ENCODE measurements at regions not wholly inside any gene's neighbourhood (a gene's known extent, or its start where the extent isn't known, plus 50 kb on each side); places are given as distances from the start of the nearest gene placed in this dataset.

- Histone ChIP-seq H3K9me3 (ENCODE audit: control insufficient read depth in 1 of 2, low read length in 2 of 2) (no peaks in the 10 kb centered on the region), H3K36me3 (ENCODE audit: control insufficient read depth in 1 of 2, insufficient read depth in 2 of 2, low read length in 2 of 2) (no peaks in the 10 kb centered on the region), H3K4me1 (ENCODE audit: control insufficient read depth in 1 of 2, insufficient read depth in 2 of 2, low read length in 2 of 2) (peaks cover 22 to 29% of the 10 kb centered on the region in 2 donors), H3K4me3 (ENCODE audit: low read depth in 1 of 2, low read length in 2 of 2) (no peak overlapping the region), H3K9ac (ENCODE audit: low read depth in 1 of 2, low read length in 2 of 2) (no peak overlapping the region), H3K27ac (ENCODE audit: low read depth, low read length) (no peak overlapping the region), H3K27me3 (ENCODE audit: control insufficient read depth in 1 of 2, insufficient read depth in 2 of 2, low read length in 2 of 2) (no peaks in the 10 kb centered on the region)
Observed at GRCh38 chr12:13390918-13391317, 194.4 kb downstream of the EMP1 start.

DNA sequence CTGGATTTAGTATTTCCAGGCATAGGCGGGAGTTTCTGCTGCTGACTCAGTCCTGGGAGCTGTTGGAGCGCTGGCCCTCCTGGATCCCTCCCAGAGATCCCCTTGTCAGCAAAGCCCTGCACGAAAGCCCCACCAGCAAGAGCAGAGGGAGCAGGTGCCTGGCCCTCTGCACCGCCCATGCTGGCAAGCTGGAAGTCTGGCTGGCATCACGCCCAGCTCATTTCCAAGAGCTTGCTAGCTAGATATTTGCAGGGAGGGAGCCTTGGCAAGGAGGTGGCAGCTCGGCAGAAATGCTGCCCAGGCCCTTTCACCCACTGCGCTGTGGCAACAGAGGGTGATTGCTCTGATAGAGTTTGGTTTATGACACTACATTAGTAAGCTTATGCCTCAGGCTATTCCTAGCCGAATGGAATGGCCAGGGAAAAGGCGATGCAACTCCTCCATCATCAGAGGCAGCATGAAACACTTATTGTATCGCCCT lies 193.9 kb downstream of the EMP1 start:
- no peaks in the 10 kb centered on the region for H3K9me3 ChIP-seq (ENCODE audit: control insufficient read depth in 1 of 2, low read length in 2 of 2)
- no peak overlapping the region for H3K9ac ChIP-seq (ENCODE audit: low read depth in 1 of 2, low read length in 2 of 2)
- H3K27me3 ChIP-seq (ENCODE audit: control insufficient read depth in 1 of 2, insufficient read depth in 2 of 2, low read length in 2 of 2) = no peaks in the 10 kb centered on the region
- no peak overlapping the region for H3K4me3 ChIP-seq (ENCODE audit: low read depth in 1 of 2, low read length in 2 of 2)
- H3K4me1 ChIP-seq (ENCODE audit: control insufficient read depth in 1 of 2, insufficient read depth in 2 of 2, low read length in 2 of 2) = peaks cover 25 to 33% of the 10 kb centered on the region in 2 donors
- H3K36me3 ChIP-seq (ENCODE audit: control insufficient read depth in 1 of 2, insufficient read depth in 2 of 2, low read length in 2 of 2) = no peaks in the 10 kb centered on the region
- H3K27ac ChIP-seq (ENCODE audit: low read depth, low read length) = no peak overlapping the region

GRCh38 chr12:13387101-13387500 lies 190.6 kb downstream of the EMP1 start:
- peaks cover 32 to 44% of the 10 kb centered on the region in 2 donors for H3K4me1 ChIP-seq (ENCODE audit: control insufficient read depth in 1 of 2, insufficient read depth in 2 of 2, low read length in 2 of 2)
- no peak overlapping the region for H3K9ac ChIP-seq (ENCODE audit: low read depth in 1 of 2, low read length in 2 of 2)
- H3K4me3 ChIP-seq (ENCODE audit: low read depth in 1 of 2, low read length in 2 of 2) = no peak overlapping the region
- H3K36me3 ChIP-seq (ENCODE audit: control insufficient read depth in 1 of 2, insufficient read depth in 2 of 2, low read length in 2 of 2) = no peaks in the 10 kb centered on the region
- H3K27ac ChIP-seq (ENCODE audit: low read depth, low read length) = no peak overlapping the region
- H3K9me3 ChIP-seq (ENCODE audit: control insufficient read depth in 1 of 2, low read length in 2 of 2) = no peaks in the 10 kb centered on the region
- no peaks in the 10 kb centered on the region for H3K27me3 ChIP-seq (ENCODE audit: control insufficient read depth in 1 of 2, insufficient read depth in 2 of 2, low read length in 2 of 2)

DNA sequence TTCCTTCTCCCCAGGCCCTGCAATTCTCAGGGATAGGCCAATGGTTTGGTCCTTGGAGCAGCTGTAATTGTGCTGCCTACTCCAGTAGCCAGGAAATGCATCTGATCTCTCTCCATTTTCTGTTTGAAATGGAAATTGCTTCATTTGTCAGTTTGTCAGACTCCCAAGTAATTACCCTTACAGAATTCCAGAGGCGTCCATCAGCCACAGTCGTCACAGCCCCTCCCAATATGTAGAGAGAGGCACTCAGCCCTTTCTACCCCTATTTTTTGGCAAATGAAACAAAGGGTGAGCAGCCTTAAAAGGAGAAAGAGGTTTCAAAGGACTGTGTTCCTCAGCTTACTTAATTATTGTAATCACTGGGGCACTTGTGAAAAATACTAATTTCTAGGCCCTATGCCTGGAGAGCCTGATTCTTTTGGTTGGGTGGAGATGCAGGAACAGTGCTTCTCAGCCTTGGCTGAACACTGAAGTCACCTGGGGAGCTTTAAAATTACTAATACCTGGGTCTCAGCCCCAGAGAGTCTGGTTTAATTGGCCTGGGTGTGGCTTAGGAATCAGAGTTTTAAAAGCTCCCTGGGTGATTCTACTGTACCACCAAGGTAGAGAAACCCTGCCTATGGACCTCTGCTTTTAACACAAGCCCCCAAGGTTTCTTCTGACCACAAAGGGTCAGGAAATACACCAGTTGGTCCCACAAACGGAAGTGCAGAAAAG lies 190.0 kb downstream of the EMP1 start:
- H3K9me3 ChIP-seq (ENCODE audit: control insufficient read depth in 1 of 2, low read length in 2 of 2) = no peaks in the 10 kb centered on the region
- H3K4me3 ChIP-seq (ENCODE audit: low read depth in 1 of 2, low read length in 2 of 2) = no peak overlapping the region
- peaks cover 32 to 46% of the 10 kb centered on the region in 2 donors for H3K4me1 ChIP-seq (ENCODE audit: control insufficient read depth in 1 of 2, insufficient read depth in 2 of 2, low read length in 2 of 2)
- H3K36me3 ChIP-seq (ENCODE audit: control insufficient read depth in 1 of 2, insufficient read depth in 2 of 2, low read length in 2 of 2) = no peaks in the 10 kb centered on the region
- no peaks in the 10 kb centered on the region for H3K27me3 ChIP-seq (ENCODE audit: control insufficient read depth in 1 of 2, insufficient read depth in 2 of 2, low read length in 2 of 2)
- H3K9ac ChIP-seq (ENCODE audit: low read depth in 1 of 2, low read length in 2 of 2) = no peak overlapping the region
- no peak overlapping the region for H3K27ac ChIP-seq (ENCODE audit: low read depth, low read length)

- Histone ChIP-seq H3K27ac (ENCODE audit: low read depth, low read length) (no peak overlapping the region), H3K27me3 (ENCODE audit: control insufficient read depth in 1 of 2, insufficient read depth in 2 of 2, low read length in 2 of 2) (no peaks in the 10 kb centered on the region), H3K36me3 (ENCODE audit: control insufficient read depth in 1 of 2, insufficient read depth in 2 of 2, low read length in 2 of 2) (no peaks in the 10 kb centered on the region), H3K4me3 (ENCODE audit: low read depth in 1 of 2, low read length in 2 of 2) (no peak overlapping the region), H3K9me3 (ENCODE audit: control insufficient read depth in 1 of 2, low read length in 2 of 2) (no peaks in the 10 kb centered on the region), H3K4me1 (ENCODE audit: control insufficient read depth in 1 of 2, insufficient read depth in 2 of 2, low read length in 2 of 2) (peaks cover 26 to 33% of the 10 kb centered on the region in 2 donors), H3K9ac (ENCODE audit: low read depth in 1 of 2, low read length in 2 of 2) (no peak overlapping the region)
Observed at GRCh38 chr12:13383379-13383778, 186.9 kb downstream of the EMP1 start.

DNA sequence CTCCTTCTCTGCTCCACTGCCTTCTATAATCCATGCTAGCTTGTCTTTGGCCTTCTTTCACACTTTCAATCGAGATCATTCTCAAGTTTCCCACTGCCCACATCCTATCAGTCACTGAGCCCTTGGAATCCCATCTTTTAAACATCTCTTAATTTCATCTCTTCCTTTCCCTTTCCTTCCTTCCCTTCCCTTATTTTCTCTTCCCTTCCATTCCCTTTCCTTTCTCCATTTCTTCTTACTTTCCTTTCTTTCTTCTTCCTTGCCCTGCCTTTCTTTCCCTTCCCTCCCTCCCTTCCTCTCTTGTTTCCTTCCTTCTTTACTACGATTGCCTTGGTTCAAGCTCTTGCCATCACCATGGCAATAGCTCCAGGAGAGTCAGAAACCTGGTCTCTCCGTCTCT lies 183.8 kb downstream of the EMP1 start:
- peaks cover 2 to 7% of the 10 kb centered on the region in 2 donors for H3K9me3 ChIP-seq (ENCODE audit: control insufficient read depth in 1 of 2, low read length in 2 of 2)
- no peaks in the 10 kb centered on the region for H3K36me3 ChIP-seq (ENCODE audit: control insufficient read depth in 1 of 2, insufficient read depth in 2 of 2, low read length in 2 of 2)
- H3K4me3 ChIP-seq (ENCODE audit: low read depth in 1 of 2, low read length in 2 of 2) = no peak overlapping the region
- H3K9ac ChIP-seq (ENCODE audit: low read depth in 1 of 2, low read length in 2 of 2) = no peak overlapping the region
- no peak overlapping the region for H3K27ac ChIP-seq (ENCODE audit: low read depth, low read length)
- no peaks in the 10 kb centered on the region for H3K27me3 ChIP-seq (ENCODE audit: control insufficient read depth in 1 of 2, insufficient read depth in 2 of 2, low read length in 2 of 2)
- peaks cover 7 to 13% of the 10 kb centered on the region in 2 donors for H3K4me1 ChIP-seq (ENCODE audit: control insufficient read depth in 1 of 2, insufficient read depth in 2 of 2, low read length in 2 of 2)

DNA sequence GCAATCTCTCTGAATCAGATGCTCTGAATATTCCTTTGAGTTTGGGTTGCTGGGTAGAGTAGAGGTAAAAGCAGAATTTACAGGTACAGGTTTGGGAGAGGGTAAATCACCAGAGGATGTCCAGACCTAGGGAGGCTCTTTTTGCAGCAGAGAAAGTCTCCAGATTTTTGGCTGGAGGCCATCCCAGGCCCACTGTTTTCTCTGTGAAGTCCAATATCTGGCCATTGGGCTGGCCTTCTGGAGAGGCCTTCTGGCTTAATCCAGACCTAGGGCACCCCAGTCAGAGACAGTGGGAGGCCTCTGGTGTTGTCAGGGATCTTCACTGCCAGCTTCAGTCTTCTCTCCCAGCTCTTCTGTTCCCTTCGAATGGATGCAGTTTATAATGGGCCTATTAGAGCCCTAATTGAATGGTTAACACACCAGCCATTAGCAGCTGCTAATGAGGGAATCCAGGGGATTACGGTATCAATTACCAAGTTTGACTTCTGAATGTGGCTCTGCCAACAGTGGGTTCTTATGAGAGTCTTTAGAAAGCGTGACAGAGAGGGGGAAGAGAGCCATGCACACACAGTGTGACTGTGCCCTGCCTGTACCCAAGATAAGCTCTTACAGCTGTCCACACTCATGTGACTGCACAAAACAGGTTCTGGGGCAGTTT lies 183.1 kb downstream of the EMP1 start:
- Histone ChIP-seq H3K27me3 (ENCODE audit: control insufficient read depth in 1 of 2, insufficient read depth in 2 of 2, low read length in 2 of 2) (no peaks in the 10 kb centered on the region), H3K9me3 (ENCODE audit: control insufficient read depth in 1 of 2, low read length in 2 of 2) (peaks cover 2 to 7% of the 10 kb centered on the region in 2 donors), H3K9ac (ENCODE audit: low read depth in 1 of 2, low read length in 2 of 2) (no peak overlapping the region), H3K27ac (ENCODE audit: low read depth, low read length) (no peak overlapping the region), H3K36me3 (ENCODE audit: control insufficient read depth in 1 of 2, insufficient read depth in 2 of 2, low read length in 2 of 2) (no peaks in the 10 kb centered on the region), H3K4me1 (ENCODE audit: control insufficient read depth in 1 of 2, insufficient read depth in 2 of 2, low read length in 2 of 2) (peaks cover 7 to 13% of the 10 kb centered on the region in 2 donors), H3K4me3 (ENCODE audit: low read depth in 1 of 2, low read length in 2 of 2) (no peak overlapping the region)

DNA sequence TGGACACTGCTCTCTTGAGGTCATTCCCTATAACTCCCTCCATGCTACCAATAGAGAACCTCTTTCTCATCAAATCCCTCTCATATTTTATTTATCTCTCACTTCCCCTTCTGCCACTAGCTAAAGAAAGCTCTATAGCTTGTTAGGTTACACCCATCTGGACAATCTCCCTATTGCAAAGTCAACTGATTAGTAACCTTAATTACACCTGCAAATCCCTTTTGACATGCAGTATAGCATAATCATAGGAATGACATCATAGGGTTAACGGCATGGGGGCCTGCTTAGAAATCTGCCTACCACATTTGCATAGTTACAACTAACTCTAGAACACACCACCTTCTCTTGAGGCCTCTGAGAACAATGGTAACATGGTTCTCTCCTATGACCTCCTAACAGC lies 181.2 kb downstream of the EMP1 start:
- H3K27me3 ChIP-seq (ENCODE audit: control insufficient read depth in 1 of 2, insufficient read depth in 2 of 2, low read length in 2 of 2) = no peaks in the 10 kb centered on the region
- peaks cover 4 to 8% of the 10 kb centered on the region in 2 donors for H3K4me1 ChIP-seq (ENCODE audit: control insufficient read depth in 1 of 2, insufficient read depth in 2 of 2, low read length in 2 of 2)
- peaks cover 2 to 7% of the 10 kb centered on the region in 2 donors for H3K9me3 ChIP-seq (ENCODE audit: control insufficient read depth in 1 of 2, low read length in 2 of 2)
- H3K9ac ChIP-seq (ENCODE audit: low read depth in 1 of 2, low read length in 2 of 2) = no peak overlapping the region
- H3K36me3 ChIP-seq (ENCODE audit: control insufficient read depth in 1 of 2, insufficient read depth in 2 of 2, low read length in 2 of 2) = no peaks in the 10 kb centered on the region
- H3K4me3 ChIP-seq (ENCODE audit: low read depth in 1 of 2, low read length in 2 of 2) = no peak overlapping the region
- no peak overlapping the region for H3K27ac ChIP-seq (ENCODE audit: low read depth, low read length)

- Histone ChIP-seq H3K27me3 (ENCODE audit: control insufficient read depth in 1 of 2, insufficient read depth in 2 of 2, low read length in 2 of 2) (no peaks in the 10 kb centered on the region), H3K4me1 (ENCODE audit: control insufficient read depth in 1 of 2, insufficient read depth in 2 of 2, low read length in 2 of 2) (no peaks in the 10 kb centered on the region), H3K9ac (ENCODE audit: low read depth in 1 of 2, low read length in 2 of 2) (no peak overlapping the region), H3K4me3 (ENCODE audit: low read depth in 1 of 2, low read length in 2 of 2) (no peak overlapping the region), H3K9me3 (ENCODE audit: control insufficient read depth in 1 of 2, low read length in 2 of 2) (peaks cover 2 to 7% of the 10 kb centered on the region in 2 donors), H3K27ac (ENCODE audit: low read depth, low read length) (no peak overlapping the region), H3K36me3 (ENCODE audit: control insufficient read depth in 1 of 2, insufficient read depth in 2 of 2, low read length in 2 of 2) (no peaks in the 10 kb centered on the region)
Observed at GRCh38 chr12:13376610-13377373, 180.3 kb downstream of the EMP1 start.
